C4-2B (cell line): ENCODE measurements at regions not wholly inside any gene's neighbourhood (a gene's known extent, or its start where the extent isn't known, plus 50 kb on each side); places are given as distances from the start of the nearest gene placed in this dataset.

Experiments used
- ZFX ChIP-seq: fragments of 450-650 bp; IDR thresholded peaks from 2 replicates; pipeline ENCODE4 v1.6.1; 2017
- TF ChIP-seq, protein P1 (sequence below): fragments of 450-650 bp; conservative IDR thresholded peaks from 2 replicates; pipeline ENCODE4 v1.5.1; 2017; ENCODE audit warnings: mild to moderate bottlenecking

DNA sequence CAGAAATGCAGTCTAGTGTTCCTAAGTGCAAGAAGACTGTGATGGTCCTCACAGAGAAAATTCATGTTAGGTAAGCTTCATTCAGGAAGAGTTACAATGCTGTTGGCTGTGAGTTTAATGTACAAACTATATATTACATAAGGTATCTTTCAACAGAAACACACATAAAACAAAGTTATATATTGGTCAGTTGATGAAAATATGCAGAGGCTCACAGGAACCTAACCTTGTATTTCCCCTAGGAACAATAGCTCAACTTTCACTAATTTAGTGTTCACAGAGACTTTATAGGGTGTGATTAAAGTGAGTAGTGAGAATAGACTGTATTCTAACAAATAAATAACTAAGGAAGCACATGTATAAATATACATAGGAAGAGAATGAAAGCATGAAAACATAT is 676.9 kb upstream of the ADGRL4 start:
- TF ChIP-seq, protein P1, sequence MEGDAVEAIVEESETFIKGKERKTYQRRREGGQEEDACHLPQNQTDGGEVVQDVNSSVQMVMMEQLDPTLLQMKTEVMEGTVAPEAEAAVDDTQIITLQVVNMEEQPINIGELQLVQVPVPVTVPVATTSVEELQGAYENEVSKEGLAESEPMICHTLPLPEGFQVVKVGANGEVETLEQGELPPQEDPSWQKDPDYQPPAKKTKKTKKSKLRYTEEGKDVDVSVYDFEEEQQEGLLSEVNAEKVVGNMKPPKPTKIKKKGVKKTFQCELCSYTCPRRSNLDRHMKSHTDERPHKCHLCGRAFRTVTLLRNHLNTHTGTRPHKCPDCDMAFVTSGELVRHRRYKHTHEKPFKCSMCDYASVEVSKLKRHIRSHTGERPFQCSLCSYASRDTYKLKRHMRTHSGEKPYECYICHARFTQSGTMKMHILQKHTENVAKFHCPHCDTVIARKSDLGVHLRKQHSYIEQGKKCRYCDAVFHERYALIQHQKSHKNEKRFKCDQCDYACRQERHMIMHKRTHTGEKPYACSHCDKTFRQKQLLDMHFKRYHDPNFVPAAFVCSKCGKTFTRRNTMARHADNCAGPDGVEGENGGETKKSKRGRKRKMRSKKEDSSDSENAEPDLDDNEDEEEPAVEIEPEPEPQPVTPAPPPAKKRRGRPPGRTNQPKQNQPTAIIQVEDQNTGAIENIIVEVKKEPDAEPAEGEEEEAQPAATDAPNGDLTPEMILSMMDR, result no peak
- TF ChIP-seq ZFX, result no peak
